ENCODE measurements at regions not wholly inside any gene's neighbourhood (a gene's known extent, or its start where the extent isn't known, plus 50 kb on each side); places are given as distances from the start of the nearest gene placed in this dataset.

- TF ChIP-seq, protein P1, sequence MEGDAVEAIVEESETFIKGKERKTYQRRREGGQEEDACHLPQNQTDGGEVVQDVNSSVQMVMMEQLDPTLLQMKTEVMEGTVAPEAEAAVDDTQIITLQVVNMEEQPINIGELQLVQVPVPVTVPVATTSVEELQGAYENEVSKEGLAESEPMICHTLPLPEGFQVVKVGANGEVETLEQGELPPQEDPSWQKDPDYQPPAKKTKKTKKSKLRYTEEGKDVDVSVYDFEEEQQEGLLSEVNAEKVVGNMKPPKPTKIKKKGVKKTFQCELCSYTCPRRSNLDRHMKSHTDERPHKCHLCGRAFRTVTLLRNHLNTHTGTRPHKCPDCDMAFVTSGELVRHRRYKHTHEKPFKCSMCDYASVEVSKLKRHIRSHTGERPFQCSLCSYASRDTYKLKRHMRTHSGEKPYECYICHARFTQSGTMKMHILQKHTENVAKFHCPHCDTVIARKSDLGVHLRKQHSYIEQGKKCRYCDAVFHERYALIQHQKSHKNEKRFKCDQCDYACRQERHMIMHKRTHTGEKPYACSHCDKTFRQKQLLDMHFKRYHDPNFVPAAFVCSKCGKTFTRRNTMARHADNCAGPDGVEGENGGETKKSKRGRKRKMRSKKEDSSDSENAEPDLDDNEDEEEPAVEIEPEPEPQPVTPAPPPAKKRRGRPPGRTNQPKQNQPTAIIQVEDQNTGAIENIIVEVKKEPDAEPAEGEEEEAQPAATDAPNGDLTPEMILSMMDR (IDR thresholded peaks at IDR 0.05; ENCODE audit: low read depth, low read length), result no peak
- no peak for TF ChIP-seq EZH2phosphoT487 (IDR thresholded peaks at IDR 0.05; ENCODE audit: low read depth)
These were observed 155.5 kb downstream of the TNFSF13B start for GRCh38 chr13:108425056-108425455.

Data from OCI-LY3 (cell line).